Lung (tissue), 11 donors: ENCODE measurements at regions not wholly inside any gene's neighbourhood (a gene's known extent, or its start where the extent isn't known, plus 50 kb on each side); places are given as distances from the start of the nearest gene placed in this dataset.

Source experiments
- ATAC-seq: fragments of 200-7000 bp; cut with Tn5 transposase; one replicate; pipeline ENCODE4 v1.9.1; 2020; ENCODE audit warnings: moderate number of reproducible peaks; ENCODE audit not compliant: insufficient read depth, low FRiP score
- DNase-seq, 3 donors: peaks; one replicate each; pipeline ENCODE4 v3.0.0-alpha.2; 2013 to 2017
- H3K27ac ChIP-seq, 2 donors: one replicate each; pipeline ENCODE4 v1.5.1; 2013; ENCODE audit warnings: mild to moderate bottlenecking in 2 of 2, moderate library complexity in 2 of 2, control low read depth in 1 of 2, inconsistent platforms in 1 of 2, low read depth in 1 of 2, low read length in 1 of 2
- H3K27me3 ChIP-seq, 3 donors: one replicate each; pipeline ENCODE4 v1.5.1; 2013; ENCODE audit warnings: low read length in 2 of 3; ENCODE audit not compliant: control insufficient read depth in 3 of 3, insufficient read depth in 3 of 3
- H3K36me3 ChIP-seq, 4 donors: one replicate each; pipeline ENCODE4 v1.5.1; 2013; ENCODE audit warnings: low read length in 4 of 4, mild to moderate bottlenecking in 1 of 4, moderate library complexity in 1 of 4; ENCODE audit not compliant: control insufficient read depth in 4 of 4, insufficient read depth in 4 of 4
- H3K4me1 ChIP-seq, 5 donors: one replicate each; pipeline ENCODE4 v1.5.1; 2013; ENCODE audit warnings: low read length in 5 of 5, mild to moderate bottlenecking in 2 of 5, moderate library complexity in 1 of 5; ENCODE audit not compliant: control insufficient read depth in 5 of 5, insufficient read depth in 5 of 5
- H3K4me3 ChIP-seq: one replicate; pipeline ENCODE4 v1.5.1; 2013; ENCODE audit warnings: mild to moderate bottlenecking, control low read depth, moderate library complexity
- H3K9ac ChIP-seq, 2 donors: one replicate each; pipeline ENCODE4 v1.5.1; 2013; ENCODE audit warnings: low read length in 2 of 2, control low read depth in 1 of 2; ENCODE audit not compliant: insufficient read depth in 1 of 2
- H3K9me3 ChIP-seq, 4 donors: one replicate each; pipeline ENCODE4 v1.5.1; 2013; ENCODE audit warnings: low read length in 3 of 4, mild to moderate bottlenecking in 1 of 4, moderate library complexity in 1 of 4; ENCODE audit not compliant: control insufficient read depth in 4 of 4, insufficient read depth in 3 of 4
- CTCF ChIP-seq: IDR thresholded peaks from 2 replicates; pipeline ENCODE4 v1.5.1; 2012; ENCODE audit warnings: mild to moderate bottlenecking; ENCODE audit errors: control extremely low read depth, extremely low read depth
- WGBS, 2 donors: extraction: QIAGEN DNeasy Blood & Tissue Kit; methylation state at CpG; one replicate each; pipeline ENCODE4 v1.1.7; 2013; 5-methylcytosine and 5-hydroxymethylcytosine counted together
- donor health status: control.
- donor health status: control.
- donor health status: Bipolar disorder and iron deficiency.
- donor health status: healthy.
- donor health status: DM: yes; HTN: yes; CAD: no.

DNA sequence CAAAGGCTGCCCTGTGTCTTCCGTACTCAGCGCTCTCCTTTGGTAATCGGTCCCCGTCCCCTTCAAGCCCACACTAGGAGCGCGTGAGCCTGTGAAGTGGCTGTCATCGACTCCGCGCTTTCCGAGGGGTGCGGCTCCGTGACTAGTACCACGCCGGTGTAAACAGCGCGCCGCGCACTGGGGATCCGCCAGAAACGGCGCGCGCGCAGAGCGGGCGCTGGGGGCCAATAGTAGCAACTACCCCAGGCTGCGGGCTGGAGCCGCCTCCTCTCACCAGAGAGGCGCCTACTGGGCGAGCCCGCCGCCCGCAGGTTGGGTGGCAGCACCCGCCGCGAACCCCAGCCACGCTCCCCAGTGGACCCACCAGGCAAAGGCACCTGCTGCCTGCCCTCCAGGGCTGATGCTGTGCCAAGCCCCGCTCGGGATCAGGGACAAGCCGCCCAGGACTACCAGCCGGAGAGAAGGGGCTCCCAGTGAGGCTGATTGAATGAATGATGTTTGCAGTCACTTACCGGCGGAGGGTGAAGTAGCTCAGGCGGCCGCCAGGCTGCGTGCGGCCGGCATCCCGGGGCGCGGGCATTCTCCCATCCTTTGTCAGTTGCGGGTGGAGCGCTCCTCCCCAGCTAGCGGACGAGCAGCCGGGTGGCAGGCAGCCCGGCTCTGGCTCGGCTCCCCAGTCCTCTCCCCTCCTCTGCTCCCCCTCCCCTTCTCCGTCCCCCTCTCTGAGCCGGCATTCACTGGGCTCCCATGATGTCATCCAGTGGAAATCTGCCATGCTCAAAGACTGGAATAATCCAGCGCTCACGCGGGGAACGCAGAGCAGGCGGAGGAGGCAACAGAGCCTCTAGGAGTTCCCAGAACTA is 370.3 kb upstream of the SMIM31 start:
- no peak for ATAC-seq
- Histone ChIP-seq H3K4me1 (peaks cover 0 to 10% (median 5%) of the 10 kb centered on the region in 5 donors), H3K27ac (no peak overlapping the region), H3K36me3 (no peaks in the 10 kb centered on the region), H3K27me3 (peaks cover 6 to 31% (median 7%) of the 10 kb centered on the region in 3 donors), H3K9me3 (peaks cover 0 to 2% (median 0%) of the 10 kb centered on the region in 4 donors), H3K4me3 (no peak overlapping the region), H3K9ac (peak overlapping the region in 1 of 2 donors; percentile 67)
- WGBS, 2 donors, result 3 to 4% methylated on average over 64 to 65 of the region's 65 CpGs
- TF ChIP-seq CTCF, result no peak
- peak; percentile 90 to 97 (median 96) for DNase-seq

GRCh38 chr4:164384416-164384815 is 369.5 kb upstream of the SMIM31 start:
- ATAC-seq (no peak), DNase-seq (peak in 1 of 3 donors; percentile 15)
- H3K36me3 ChIP-seq, result no peaks in the 10 kb centered on the region
- no peak overlapping the region for H3K4me3 ChIP-seq
- peaks cover 6 to 31% (median 7%) of the 10 kb centered on the region in 3 donors for H3K27me3 ChIP-seq
- peaks cover 0 to 10% (median 5%) of the 10 kb centered on the region in 5 donors for H3K4me1 ChIP-seq
- peaks cover 0 to 2% (median 0%) of the 10 kb centered on the region in 4 donors for H3K9me3 ChIP-seq
- WGBS, 2 donors, result 72 to 73% methylated on average over 8 of the region's 8 CpGs
- TF ChIP-seq CTCF, result no peak
- peak overlapping the region in 1 of 2 donors; percentile 67 for H3K9ac ChIP-seq
- H3K27ac ChIP-seq, result no peak overlapping the region

DNA sequence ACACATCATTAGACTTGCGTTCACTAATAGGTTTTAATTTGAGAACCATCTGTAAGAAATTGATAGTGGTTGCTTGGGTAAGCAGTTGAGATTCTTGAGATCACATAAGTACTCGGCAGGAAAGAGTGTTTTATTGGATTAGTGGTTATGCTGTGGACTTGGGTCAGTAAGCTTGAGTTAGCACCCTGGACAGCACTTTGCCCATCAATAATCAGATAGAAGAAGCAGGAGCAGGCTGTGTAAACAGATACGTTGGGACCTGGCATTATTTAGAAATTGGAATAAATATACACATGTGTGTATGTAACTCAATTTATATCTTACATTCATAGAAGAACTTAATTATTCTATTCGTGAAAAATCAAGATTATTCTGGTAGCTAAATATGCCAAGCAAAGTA is 357.5 kb upstream of the SMIM31 start:
- H3K36me3 ChIP-seq, result no peaks in the 10 kb centered on the region
- H3K9me3 ChIP-seq, result no peaks in the 10 kb centered on the region
- TF ChIP-seq CTCF, result no peak
- H3K9ac ChIP-seq, result no peak overlapping the region
- no peaks in the 10 kb centered on the region for H3K4me1 ChIP-seq
- no peak overlapping the region for H3K27ac ChIP-seq
- H3K27me3 ChIP-seq, result no peaks in the 10 kb centered on the region
- H3K4me3 ChIP-seq, result no peak overlapping the region
- DNase-seq (peak in 1 of 3 donors; percentile 25), ATAC-seq (no peak)
- WGBS, 2 donors, result 55 to 58% methylated on average over 4 of the region's 4 CpGs
